Activated CD8-positive, alpha-beta memory T cell treated with anti-CD3 and anti-CD28 coated beads, Interleukin-2, amount 10 ng/mL, durations not matched to agents 7 days and 5 days (primary cell): ENCODE measurements at regions not wholly inside any gene's neighbourhood (a gene's known extent, or its start where the extent isn't known, plus 50 kb on each side); places are given as distances from the start of the nearest gene placed in this dataset.

Experiments used
- ATAC-seq: fragments of 150-1000 bp; cut with Tn5 transposase; one replicate; pipeline ENCODE4 v1.10.0; 2021; ENCODE audit warnings: moderate library complexity
- CTCF ChIA-PET: fragments of 350-600 bp; sonication (Branson Sonifier 250); formaldehyde crosslinking; loops from one replicate; lab custom pipeline; 2021; ENCODE audit warnings: antibody characterized with exemption; lab: Charles Lee
- DNase-seq: peaks from one replicate; pipeline ENCODE4 v3.0.0-alpha.2; 2020
- H3K27ac Mint-ChIP-seq: one replicate; pipeline ENCODE4 v1.8.0; 2021; ENCODE audit warnings: mild to moderate bottlenecking, mixed read lengths
- H3K27me3 Mint-ChIP-seq: one replicate; pipeline ENCODE4 v1.8.0; 2021; ENCODE audit warnings: mixed read lengths
- H3K36me3 Mint-ChIP-seq: one replicate; pipeline ENCODE4 v1.8.0; 2021; ENCODE audit warnings: mild to moderate bottlenecking, mixed read lengths
- H3K4me1 Mint-ChIP-seq: one replicate; pipeline ENCODE4 v1.8.0; 2021; ENCODE audit warnings: mixed read lengths
- H3K4me3 Mint-ChIP-seq: one replicate; pipeline ENCODE4 v1.8.0; 2021; ENCODE audit warnings: mild to moderate bottlenecking, moderate library complexity, mixed read lengths
- H3K9me3 Mint-ChIP-seq: one replicate; pipeline ENCODE4 v1.8.0; 2022; ENCODE audit warnings: low read depth, mixed read lengths

DNA sequence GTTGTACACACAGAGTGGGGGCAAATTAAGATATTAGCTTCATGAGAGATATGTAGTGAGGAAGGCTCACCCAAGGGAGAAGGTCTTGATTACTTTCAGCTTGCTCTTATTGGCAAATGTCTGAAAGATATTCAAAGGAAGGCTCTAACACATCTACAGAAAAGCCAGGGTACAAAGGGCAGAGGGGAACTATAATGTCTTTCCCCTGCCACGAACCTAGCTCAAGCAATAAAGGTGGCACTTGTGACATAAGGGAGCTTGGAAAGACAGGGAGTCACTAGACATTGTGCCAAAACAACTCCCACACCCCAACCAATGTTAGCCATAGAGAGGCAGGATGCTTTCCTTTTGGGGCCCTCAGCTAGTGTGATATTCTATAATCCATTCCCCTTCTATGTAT, 52.2 kb upstream of the SOX9 start:
- Mint-ChIP-seq H3K4me3 (no peak overlapping the region), H3K9me3 (peaks cover 3% of the 10 kb centered on the region), H3K36me3 (no peaks in the 10 kb centered on the region), H3K4me1 (no peaks in the 10 kb centered on the region), H3K27me3 (no peaks in the 10 kb centered on the region), H3K27ac (no peak overlapping the region)
- CTCF ChIA-PET: no interaction called here
- DNase-seq (no peak), ATAC-seq (no peak)

DNA sequence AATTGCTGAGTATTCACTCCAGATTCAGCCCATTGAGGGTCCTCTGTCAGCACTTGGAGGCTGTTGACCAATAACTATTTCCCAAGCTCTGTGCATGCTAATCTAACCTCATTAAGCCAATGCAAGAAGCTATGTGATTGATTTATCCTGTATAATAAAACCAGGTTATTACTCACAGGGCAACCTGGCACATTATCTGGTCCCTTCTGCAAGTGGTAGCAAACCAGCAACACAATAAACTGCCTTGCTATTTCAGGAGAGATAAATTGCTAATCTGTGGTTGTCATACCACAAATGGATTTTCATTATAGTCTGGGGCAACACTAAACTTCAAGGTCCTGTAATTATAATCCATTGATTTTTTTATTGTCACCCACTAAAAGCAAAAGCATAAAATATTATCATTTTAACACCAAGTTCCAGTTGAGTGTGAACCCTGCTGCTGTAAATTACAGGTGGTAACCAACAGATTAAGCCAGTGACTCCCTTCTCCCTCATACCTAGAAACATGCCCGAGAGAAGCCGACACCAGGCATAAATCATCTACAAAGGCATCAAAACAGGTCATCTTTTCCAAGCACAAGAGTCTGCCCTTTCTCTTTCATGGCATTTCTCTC, 51.1 kb upstream of the SOX9 start:
- Mint-ChIP-seq H3K36me3 (no peaks in the 10 kb centered on the region), H3K27me3 (no peaks in the 10 kb centered on the region), H3K27ac (no peak overlapping the region), H3K4me1 (no peaks in the 10 kb centered on the region), H3K4me3 (no peak overlapping the region), H3K9me3 (peaks cover 3% of the 10 kb centered on the region)
- ATAC-seq (no peak), DNase-seq (no peak)
- CTCF ChIA-PET: no interaction called here
